GM12878 (cell line): ENCODE measurements at regions not wholly inside any gene's neighbourhood (a gene's known extent, or its start where the extent isn't known, plus 50 kb on each side); places are given as distances from the start of the nearest gene placed in this dataset.

Source experiments
- ATAC-seq: fragments of 200-7000 bp; cut with Tn5 transposase; 3 replicates; pipeline ENCODE4 v1.9.1; 2020; ENCODE audit warnings: mild to moderate bottlenecking, moderate library complexity
- BruUV-seq: library from RNA; stranded (reverse); fragments of 400-500 nt; replicated peaks from 2 replicates; lab custom pipeline; 2021; lab: Mats Ljungman, UMichigan
- CTCF ChIA-PET: fragments of 300-600 bp; sonication (Branson Sonifier 250); formaldehyde crosslinking; extraction: SDS; loops from one replicate; lab custom pipeline; 2021; ENCODE audit warnings: inconsistent platforms; lab: Yijun Ruan, JAX
- POLR2A ChIA-PET: fragments of 350-600 bp; formaldehyde crosslinking; extraction: SDS; loops from one replicate; lab custom pipeline; 2021; ENCODE audit warnings: inconsistent platforms; lab: Charles Lee
- RAD21 ChIA-PET: fragments of 300-600 bp; sonication (Branson Sonifier 250); formaldehyde crosslinking; loops from one replicate; lab custom pipeline; 2023; ENCODE audit warnings: antibody characterized with exemption; ENCODE audit not compliant: unreplicated experiment; lab: Charles Lee
- SMC1A ChIA-PET: fragments of 300-600 bp; sonication (Branson Sonifier 250); formaldehyde crosslinking; loops from one replicate; lab custom pipeline; 2023; ENCODE audit not compliant: unreplicated experiment, uncharacterized antibody; lab: Charles Lee
- DNase-seq: peaks from one replicate; pipeline ENCODE4 v3.0.0-alpha.2; 2011; ENCODE audit warnings: low read depth, low spot score
- FAIRE-seq: peaks from 3 replicates; lab custom pipeline; 2011; peaks lifted over from hg19 to GRCh38; lab: Jason Lieb, UNC
- H2AFZ ChIP-seq: 2 replicates; pipeline ENCODE4 v1.6.0; 2011; ENCODE audit warnings: low read depth, low read length, control low read depth; ENCODE audit not compliant: control insufficient read depth
- H3K27ac ChIP-seq: 2 replicates; pipeline ENCODE4 v1.5.1; 2011; ENCODE audit warnings: control low read depth; ENCODE audit not compliant: control insufficient read depth, insufficient read depth
- H3K27me3 ChIP-seq, 2 experiments: replicated peaks in 1 of 2; 2 replicates each; pipeline versions ENCODE4 v1.6.0 to v1.6.1; 2011; ENCODE audit warnings: low read length in 1 of 2; ENCODE audit not compliant: control insufficient read depth in 2 of 2, insufficient read depth in 2 of 2
- H3K36me3 ChIP-seq, 2 experiments: 2 replicates each; pipeline ENCODE4 v1.5.1; 2011; ENCODE audit warnings: low read length in 1 of 2; ENCODE audit not compliant: control insufficient read depth in 2 of 2, insufficient read depth in 2 of 2
- H3K4me1 ChIP-seq: 2 replicates; pipeline ENCODE4 v1.6.1; 2011; ENCODE audit warnings: mild to moderate bottlenecking, low read length, moderate library complexity, mixed read lengths; ENCODE audit not compliant: control insufficient read depth, insufficient read depth
- H3K4me2 ChIP-seq: 2 replicates; pipeline ENCODE4 v1.6.0; 2011; ENCODE audit warnings: control low read depth; ENCODE audit not compliant: control insufficient read depth, insufficient read depth
- H3K4me3 ChIP-seq: fragments of 200-600 bp; sonication (generic); 2 replicates; pipeline ENCODE4 v1.5.1; 2016
- H3K79me2 ChIP-seq: 2 replicates; pipeline ENCODE4 v1.6.0; 2011; ENCODE audit warnings: low read length; ENCODE audit not compliant: control insufficient read depth, insufficient read depth
- H3K9ac ChIP-seq: 2 replicates; pipeline ENCODE4 v1.8.0; 2011; ENCODE audit warnings: low read length, control low read depth, mixed read lengths; ENCODE audit not compliant: control insufficient read depth, insufficient read depth
- H3K9me3 ChIP-seq: replicated peaks from 3 replicates; pipeline ENCODE4 v1.5.1; 2011; ENCODE audit warnings: mild to moderate bottlenecking, low read length; ENCODE audit not compliant: control insufficient read depth, insufficient read depth
- H4K20me1 ChIP-seq: 2 replicates; pipeline ENCODE4 v1.6.0; 2011; ENCODE audit not compliant: control insufficient read depth, insufficient read depth
- CEBPB ChIP-seq, 2 experiments: fragments of 150-350 bp in 1 of 2; IDR thresholded peaks; 2 replicates each; pipeline ENCODE4 v1.6.1; 2012 to 2014; ENCODE audit warnings: low read depth in 2 of 2, low read length in 2 of 2, borderline replicate concordance in 1 of 2, inconsistent platforms in 1 of 2
- IKZF1 ChIP-seq: fragments of 450-650 bp; conservative IDR thresholded peaks from 2 replicates; pipeline ENCODE4 v1.6.1; 2017; ENCODE audit warnings: antibody characterized with exemption, mild to moderate bottlenecking
- RAD21 ChIP-seq: IDR thresholded peaks from 2 replicates; pipeline ENCODE4 v1.6.1; 2011; ENCODE audit warnings: mild to moderate bottlenecking, low read depth, low read length, moderate library complexity; ENCODE audit not compliant: insufficient read depth
- RBBP5 ChIP-seq: fragments of 200-600 bp; sonication (generic); conservative IDR thresholded peaks from 2 replicates; pipeline ENCODE4 v1.6.1; 2016
- SMAD1 ChIP-seq: fragments of 450-650 bp; IDR thresholded peaks from 2 replicates; pipeline ENCODE4 v1.6.1; 2018; ENCODE audit warnings: mild to moderate bottlenecking, low read depth; ENCODE audit not compliant: partially characterized antibody
- SMC3 ChIP-seq: IDR thresholded peaks from 2 replicates; pipeline ENCODE4 v1.6.1; 2011; ENCODE audit warnings: low read length, improper control_type of control experiment, borderline replicate concordance
- SUZ12 ChIP-seq: fragments of 200-600 bp; sonication (generic); IDR thresholded peaks from one replicate; pipeline ENCODE4 v1.6.1; 2018; ENCODE audit warnings: antibody characterized with exemption, mild to moderate bottlenecking; ENCODE audit not compliant: unreplicated experiment
- WGBS: methylation state at CpG from one replicate; pipeline ENCODE4 v1.1.6; 2016; ENCODE audit warnings: low lambda C conversion rate; ENCODE audit not compliant: insufficient replicate concordance, insufficient coverage; ENCODE audit errors: missing lambda C conversion rate; 5-methylcytosine and 5-hydroxymethylcytosine counted together
- in situ Hi-C: fragments of 300-500 bp; cut with MboI; formaldehyde crosslinking; loops from 9 replicates; pipeline ENCODE4 v1.14.3; 2018; ENCODE audit warnings: mixed read lengths
- intact Hi-C: fragments of 100-400 bp; cut with micrococcal nuclease; formaldehyde crosslinking; loops from one replicate; pipeline ENCODE4 v1.14.2; 2022; ENCODE audit not compliant: unreplicated experiment
- TF ChIP-seq, protein P1 (sequence below): fragments of 450-650 bp; IDR thresholded peaks from 2 replicates; pipeline ENCODE4 v1.6.1; 2017; ENCODE audit warnings: antibody characterized with exemption, mild to moderate bottlenecking, moderate library complexity
- TF ChIP-seq, protein P2 (sequence below): fragments of 450-650 bp; formaldehyde crosslinking; IDR thresholded peaks from 2 replicates; pipeline ENCODE4 v1.4.0; 2020; ENCODE audit warnings: mild to moderate bottlenecking, moderate library complexity

DNA sequence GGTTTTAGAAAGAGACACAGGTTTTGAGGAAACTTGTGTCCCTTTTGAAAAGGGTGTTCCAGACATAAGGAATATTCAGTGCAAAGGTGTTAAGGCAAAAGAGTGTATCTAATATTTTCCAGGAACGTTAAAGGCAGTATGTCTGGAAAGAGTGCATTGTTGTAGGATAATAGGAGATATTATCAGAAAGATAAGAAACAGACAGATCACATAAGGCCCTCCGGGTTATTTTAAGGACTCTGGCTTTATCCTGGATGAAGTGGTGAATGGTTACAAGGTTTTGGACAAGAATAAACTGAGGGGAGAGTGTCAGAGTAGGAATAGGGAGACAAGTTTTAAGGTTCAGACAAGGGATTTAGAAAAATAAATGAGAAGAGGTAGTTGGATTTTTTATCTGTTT lies 493.7 kb upstream of the GRM7 start (continued):
- TF ChIP-seq, protein P1, sequence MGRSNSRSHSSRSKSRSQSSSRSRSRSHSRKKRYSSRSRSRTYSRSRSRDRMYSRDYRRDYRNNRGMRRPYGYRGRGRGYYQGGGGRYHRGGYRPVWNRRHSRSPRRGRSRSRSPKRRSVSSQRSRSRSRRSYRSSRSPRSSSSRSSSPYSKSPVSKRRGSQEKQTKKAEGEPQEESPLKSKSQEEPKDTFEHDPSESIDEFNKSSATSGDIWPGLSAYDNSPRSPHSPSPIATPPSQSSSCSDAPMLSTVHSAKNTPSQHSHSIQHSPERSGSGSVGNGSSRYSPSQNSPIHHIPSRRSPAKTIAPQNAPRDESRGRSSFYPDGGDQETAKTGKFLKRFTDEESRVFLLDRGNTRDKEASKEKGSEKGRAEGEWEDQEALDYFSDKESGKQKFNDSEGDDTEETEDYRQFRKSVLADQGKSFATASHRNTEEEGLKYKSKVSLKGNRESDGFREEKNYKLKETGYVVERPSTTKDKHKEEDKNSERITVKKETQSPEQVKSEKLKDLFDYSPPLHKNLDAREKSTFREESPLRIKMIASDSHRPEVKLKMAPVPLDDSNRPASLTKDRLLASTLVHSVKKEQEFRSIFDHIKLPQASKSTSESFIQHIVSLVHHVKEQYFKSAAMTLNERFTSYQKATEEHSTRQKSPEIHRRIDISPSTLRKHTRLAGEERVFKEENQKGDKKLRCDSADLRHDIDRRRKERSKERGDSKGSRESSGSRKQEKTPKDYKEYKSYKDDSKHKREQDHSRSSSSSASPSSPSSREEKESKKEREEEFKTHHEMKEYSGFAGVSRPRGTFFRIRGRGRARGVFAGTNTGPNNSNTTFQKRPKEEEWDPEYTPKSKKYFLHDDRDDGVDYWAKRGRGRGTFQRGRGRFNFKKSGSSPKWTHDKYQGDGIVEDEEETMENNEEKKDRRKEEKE = no peak
- TF ChIP-seq IKZF1 (no peak), SUZ12 (no peak), CEBPB (IDR thresholded peaks at IDR 0.05; ENCODE audit: borderline replicate concordance in 1 of 2, low read depth in 2 of 2, low read length in 2 of 2) (no peak)
- TF ChIP-seq, protein P2, sequence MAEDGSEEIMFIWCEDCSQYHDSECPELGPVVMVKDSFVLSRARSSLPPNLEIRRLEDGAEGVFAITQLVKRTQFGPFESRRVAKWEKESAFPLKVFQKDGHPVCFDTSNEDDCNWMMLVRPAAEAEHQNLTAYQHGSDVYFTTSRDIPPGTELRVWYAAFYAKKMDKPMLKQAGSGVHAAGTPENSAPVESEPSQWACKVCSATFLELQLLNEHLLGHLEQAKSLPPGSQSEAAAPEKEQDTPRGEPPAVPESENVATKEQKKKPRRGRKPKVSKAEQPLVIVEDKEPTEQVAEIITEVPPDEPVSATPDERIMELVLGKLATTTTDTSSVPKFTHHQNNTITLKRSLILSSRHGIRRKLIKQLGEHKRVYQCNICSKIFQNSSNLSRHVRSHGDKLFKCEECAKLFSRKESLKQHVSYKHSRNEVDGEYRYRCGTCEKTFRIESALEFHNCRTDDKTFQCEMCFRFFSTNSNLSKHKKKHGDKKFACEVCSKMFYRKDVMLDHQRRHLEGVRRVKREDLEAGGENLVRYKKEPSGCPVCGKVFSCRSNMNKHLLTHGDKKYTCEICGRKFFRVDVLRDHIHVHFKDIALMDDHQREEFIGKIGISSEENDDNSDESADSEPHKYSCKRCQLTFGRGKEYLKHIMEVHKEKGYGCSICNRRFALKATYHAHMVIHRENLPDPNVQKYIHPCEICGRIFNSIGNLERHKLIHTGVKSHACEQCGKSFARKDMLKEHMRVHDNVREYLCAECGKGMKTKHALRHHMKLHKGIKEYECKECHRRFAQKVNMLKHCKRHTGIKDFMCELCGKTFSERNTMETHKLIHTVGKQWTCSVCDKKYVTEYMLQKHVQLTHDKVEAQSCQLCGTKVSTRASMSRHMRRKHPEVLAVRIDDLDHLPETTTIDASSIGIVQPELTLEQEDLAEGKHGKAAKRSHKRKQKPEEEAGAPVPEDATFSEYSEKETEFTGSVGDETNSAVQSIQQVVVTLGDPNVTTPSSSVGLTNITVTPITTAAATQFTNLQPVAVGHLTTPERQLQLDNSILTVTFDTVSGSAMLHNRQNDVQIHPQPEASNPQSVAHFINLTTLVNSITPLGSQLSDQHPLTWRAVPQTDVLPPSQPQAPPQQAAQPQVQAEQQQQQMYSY = no peak
- TF ChIP-seq, all 136 proteins: peak for 0

DNA sequence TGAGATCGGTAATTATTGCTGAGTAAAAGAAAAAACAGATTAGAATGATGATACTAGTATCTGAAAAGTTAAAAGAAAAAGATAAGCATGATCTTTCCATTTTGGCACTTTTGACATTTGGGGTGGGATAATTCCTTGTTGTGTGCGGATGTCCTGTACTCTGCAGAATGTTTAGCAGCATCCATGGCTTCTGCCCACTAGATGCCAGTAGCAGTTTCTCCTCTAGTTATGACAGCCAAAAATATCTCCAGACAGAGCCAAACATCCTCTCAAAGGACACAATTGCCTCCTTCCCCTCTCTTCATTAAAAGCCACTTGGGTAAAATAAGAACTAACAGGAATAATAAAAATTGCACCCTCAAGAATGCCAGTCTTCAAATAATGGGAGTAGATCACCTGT lies 468.8 kb upstream of the GRM7 start:
- no peaks in the 10 kb centered on the region for H3K9me3 ChIP-seq
- TF ChIP-seq RBBP5 (no peak), SMC3 (peak; percentile 28; the same call in 1 of the 2 replicates), RAD21 (peak; percentile 38; the same call in 1 of the 2 replicates), SMAD1 (no peak)
- TF ChIP-seq, all 136 proteins: peak for 2
- ChIA-PET RAD21 (interaction anchor here (1.2 kb wide), 1 partner anchor 406 kb away, joined by 3 read pairs; no protein-coding TSS in a partner anchor), CTCF (no interaction called here), POLR2A (no interaction called here), SMC1A (interaction anchor here (0.7 kb wide), 1 partner anchor 671 kb away, joined by 3 read pairs; no protein-coding TSS in a partner anchor)
- in situ Hi-C loops = no loop called here
- intact Hi-C loops = loop anchor here (10.0 kb wide), 1 partner anchor 403 kb away; no protein-coding TSS in a partner anchor
- no TSS peak for BruUV-seq
- ATAC-seq = no peak
- Histone ChIP-seq H3K4me1 (no peaks in the 10 kb centered on the region), H3K9ac (no peak overlapping the region), H3K27ac (no peak overlapping the region), H4K20me1 (no peaks in the 10 kb centered on the region), H3K36me3 (no peaks in the 10 kb centered on the region), H3K4me3 (no peak overlapping the region), H2AFZ (no peak overlapping the region), H3K79me2 (no peaks in the 10 kb centered on the region), H3K4me2 (no peak overlapping the region), H3K27me3 (no peaks in the 10 kb centered on the region)
- 76% methylated on average over 2 of the region's 2 CpGs for WGBS
- no peak for FAIRE-seq
- DNase-seq = no peak
